HG02852 (cell line): ENCODE measurements at regions not wholly inside any gene's neighbourhood (a gene's known extent, or its start where the extent isn't known, plus 50 kb on each side); places are given as distances from the start of the nearest gene placed in this dataset.

ENCODE experiments used
- ATAC-seq: cut with Tn5 transposase; IDR thresholded peaks from one replicate; pipeline ENCODE4 v1.9.1; 2021; ENCODE audit warnings: mild to moderate bottlenecking, moderate library complexity; ENCODE audit not compliant: unreplicated experiment

DNA sequence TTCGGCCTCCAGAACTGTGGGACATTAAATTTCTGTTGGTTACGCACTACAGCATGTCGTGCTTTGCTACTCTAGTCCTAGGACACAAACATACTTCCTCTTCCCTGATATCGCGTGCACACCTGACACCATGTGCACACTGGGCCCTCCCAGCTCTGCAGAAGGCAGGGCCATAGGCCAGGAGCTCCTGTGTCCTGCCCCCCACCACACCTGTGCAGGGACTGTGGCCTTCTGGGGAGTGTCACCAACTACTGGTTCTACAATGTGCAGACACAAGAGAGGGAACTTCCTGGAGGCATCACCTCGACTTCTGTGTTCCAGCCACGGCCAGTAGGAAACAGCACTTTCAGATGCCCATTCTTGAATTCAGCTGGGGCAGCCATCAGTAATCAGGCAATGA, 646.4 kb upstream of the MGMT start:
- ATAC-seq: no peak

DNA sequence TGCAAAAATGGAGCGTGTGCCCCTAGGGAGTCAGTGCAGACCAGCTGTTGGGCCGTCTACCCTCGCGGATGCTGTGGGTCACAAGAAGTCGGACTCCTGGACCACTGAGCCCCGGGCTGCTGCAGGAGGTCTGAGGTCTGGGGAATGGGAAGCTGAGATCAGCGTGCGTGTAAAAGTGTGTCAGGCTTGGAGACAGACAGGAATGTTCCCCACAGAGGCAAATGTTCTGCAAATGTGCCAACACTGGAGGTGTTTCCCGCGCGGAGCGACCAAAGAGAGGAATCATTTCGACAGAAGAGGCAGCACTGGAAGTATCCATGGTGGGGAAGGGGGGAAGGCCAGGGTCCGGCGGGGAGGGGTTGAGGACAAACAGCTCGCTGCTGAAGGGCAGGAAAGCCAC, 643.8 kb upstream of the MGMT start:
- no peak for ATAC-seq

- ATAC-seq: no peak
These were observed 641.4 kb upstream of the MGMT start for GRCh38 chr10:128825626-128826025.

- no peak for ATAC-seq
These were observed 633.4 kb upstream of the MGMT start for GRCh38 chr10:128833671-128834070.

DNA sequence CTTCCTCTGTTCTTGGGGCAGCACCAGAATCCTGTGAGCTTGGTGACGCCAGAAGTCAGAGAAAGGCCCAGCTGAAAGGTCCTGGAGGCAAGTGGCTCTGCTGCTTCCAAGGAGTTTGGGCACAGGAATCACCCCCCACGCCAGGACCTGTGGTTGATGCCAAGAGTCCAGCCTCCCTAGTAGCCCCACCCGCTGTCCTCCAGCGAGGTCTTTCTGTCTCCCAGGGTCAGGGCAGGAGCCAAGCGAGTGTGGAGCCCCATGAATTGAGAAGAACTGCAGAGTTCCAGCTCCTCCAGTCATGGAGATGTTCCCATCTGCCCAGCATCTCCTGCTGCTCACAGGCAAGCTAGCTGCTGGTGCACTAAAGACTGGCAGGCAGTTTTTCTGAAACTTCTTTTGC, 631.7 kb upstream of the MGMT start:
- no peak for ATAC-seq

DNA sequence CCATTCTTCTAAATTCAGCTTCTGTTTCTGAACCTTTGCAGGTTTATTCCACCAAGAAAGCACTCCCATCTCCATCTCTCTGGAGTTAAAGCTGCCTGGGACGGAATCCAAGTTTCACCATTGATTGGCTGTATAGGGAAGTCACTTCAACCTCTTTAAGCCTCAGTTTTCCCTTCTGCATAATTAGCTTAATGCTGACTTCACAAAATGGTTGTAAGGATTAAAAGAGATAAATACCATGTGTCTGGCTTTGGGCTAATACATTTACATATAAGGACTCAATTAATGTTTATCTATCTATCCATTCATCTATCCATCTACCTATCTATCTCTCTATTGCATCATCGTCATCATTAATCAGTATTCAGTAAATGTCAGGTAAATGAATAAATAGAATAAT, 629.6 kb upstream of the MGMT start:
- no peak for ATAC-seq

DNA sequence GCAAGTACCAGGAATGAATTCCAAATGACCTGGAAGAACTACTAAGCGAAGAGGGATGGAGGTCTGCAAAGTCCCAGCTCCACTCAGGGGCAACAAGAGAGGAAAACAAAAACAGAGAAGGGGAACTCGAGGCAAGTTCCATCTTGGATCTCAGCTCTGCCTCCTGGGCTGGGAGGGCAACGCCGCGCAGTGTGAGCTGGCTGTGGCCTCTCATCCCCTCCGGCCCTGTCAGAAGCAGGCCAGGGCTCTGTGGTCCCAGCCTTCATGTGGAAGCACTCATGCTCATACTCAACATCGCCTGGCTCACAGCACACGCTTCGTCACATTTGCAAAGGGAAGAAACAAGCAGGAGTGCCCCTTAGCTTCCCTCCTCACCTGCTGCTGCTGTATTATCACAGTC, 627.9 kb upstream of the MGMT start:
- no peak for ATAC-seq

DNA sequence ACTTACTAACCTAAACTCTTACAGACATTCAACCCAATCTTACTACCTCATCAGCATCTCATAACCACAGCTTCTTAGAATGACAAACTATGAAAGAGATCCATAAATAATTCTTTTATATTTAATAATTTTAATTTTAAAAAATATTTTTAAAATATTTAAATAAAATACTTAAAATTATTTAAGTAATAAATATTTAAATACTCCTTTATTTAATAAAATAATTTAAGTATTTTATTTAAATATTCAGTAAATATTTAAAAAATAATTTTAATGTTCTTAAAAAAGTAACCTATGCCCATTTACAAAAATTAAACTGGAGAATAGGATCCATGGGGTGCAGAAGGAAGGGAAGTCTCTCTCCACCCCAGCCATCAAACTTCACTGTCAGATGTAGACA, 627.3 kb upstream of the MGMT start:
- no peak for ATAC-seq

- ATAC-seq: no peak
These were observed 623.1 kb upstream of the MGMT start for GRCh38 chr10:128843972-128844371.

GRCh38 chr10:128846927-128847326, 620.1 kb upstream of the MGMT start:
- no peak for ATAC-seq

DNA sequence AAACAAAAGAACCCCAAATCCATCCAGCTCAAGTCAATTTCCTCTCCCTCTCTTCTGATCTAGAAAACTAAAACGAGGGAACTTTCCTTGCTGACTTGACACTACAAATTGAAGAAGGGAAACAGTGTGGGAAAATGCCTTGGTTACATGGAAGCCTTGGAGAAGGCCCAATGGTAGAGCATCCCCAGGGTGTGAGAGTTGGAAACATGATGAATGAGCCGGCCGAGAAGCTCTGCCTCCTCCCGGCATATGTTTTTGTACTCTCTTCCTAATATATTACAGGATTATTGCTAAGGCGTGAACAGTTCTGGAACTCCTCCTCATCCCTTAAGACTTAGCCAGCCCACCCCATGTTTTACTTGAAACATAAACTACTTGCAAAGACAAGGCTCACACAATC, 618.2 kb upstream of the MGMT start:
- ATAC-seq: no peak

DNA sequence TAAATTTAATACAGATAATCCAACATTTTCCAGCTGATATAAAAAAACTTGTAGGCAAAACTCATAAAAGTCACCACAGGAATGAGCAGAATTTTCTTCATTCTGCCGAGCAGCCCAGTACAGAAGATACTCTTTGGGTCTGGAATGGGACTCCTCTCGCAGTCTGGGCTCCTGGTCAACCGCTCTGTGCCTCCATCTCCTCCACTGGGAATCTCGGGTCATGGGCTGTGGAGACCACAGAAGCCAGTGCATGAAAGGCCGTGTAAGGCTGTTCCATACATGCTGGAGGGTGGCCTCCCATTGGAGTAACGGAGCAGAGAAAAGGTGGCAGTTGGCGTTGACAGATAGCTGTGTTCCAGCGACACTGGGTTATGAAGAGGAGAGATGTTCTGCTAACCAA, 616.4 kb upstream of the MGMT start:
- no peak for ATAC-seq

DNA sequence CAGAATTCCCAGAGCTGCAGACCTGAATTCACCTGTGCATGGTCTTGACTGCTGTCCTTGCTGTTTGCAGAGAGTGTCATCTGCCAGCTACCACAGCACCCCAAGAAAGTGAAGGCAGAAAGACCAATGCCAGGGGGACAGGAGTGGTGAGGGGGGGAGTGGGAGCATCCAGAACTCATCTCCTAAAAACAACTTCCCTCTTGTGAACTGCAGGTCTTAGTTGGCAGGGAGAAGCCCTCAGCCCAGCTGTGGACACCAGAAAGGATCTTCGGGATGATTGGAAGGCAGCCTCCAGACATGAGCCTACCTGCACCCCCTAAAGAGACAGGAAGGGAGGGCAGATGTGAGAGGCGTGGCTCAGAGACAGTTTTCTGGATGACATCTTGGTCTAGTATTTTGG, 615.8 kb upstream of the MGMT start:
- no peak for ATAC-seq

- no peak for ATAC-seq
These were observed 615.3 kb upstream of the MGMT start for GRCh38 chr10:128851726-128852125.

DNA sequence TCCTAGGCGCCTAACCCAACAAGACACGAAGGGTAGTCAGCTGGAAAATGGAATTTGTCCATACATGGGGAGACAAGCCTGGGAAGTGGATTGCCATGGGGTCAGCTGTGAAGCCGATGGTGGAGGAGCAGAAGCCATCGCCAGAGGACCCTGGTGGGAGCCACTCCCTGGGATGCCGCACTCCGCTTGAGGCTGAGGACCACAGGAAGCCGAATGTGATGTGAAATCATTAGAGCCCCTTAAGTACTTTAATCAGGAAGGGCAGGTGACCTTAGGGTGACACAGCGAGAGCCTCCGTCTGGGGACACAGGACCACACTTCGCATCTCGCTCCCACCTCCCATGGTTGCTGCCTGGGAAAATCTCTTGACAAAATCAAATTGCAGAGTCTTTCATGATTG, 614.6 kb upstream of the MGMT start:
- ATAC-seq: no peak

DNA sequence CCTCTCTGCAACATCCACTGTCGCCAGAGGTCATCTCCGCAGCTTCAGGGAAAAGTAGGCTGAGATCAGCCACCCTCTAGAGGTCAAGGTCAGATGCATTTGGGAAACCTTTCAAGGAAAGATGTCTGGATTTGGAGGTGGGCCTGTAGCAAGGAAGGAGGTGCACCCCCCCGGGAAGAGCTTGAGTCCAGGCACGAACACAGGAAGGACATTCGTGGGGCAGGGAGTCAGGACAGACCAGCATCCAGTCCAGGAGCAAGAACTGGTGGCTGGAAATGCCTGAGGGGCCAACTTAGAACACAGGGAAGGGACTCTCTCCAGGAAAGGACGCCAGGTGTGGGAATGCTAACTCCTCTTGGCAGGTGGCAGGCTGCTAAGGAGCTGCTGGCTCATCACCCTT, 614.1 kb upstream of the MGMT start:
- no peak for ATAC-seq

DNA sequence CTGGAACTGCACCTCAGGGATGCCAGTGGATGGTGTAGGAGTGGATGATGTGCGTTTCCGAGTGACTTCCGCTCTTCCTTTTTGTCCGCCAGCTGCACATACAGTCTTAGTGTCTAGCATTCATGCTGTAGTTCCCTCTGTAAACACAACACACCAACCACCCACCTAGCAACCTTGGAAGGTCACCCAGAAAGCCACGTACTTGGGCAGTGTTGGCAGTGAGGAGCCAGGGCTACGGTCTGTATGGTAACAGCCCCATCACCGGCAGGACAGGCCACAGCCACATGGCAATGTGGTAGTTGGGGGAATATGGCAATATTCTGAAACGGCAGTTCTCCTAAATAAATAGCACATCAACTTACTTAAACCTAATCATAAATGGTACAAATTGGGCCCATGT, 613.5 kb upstream of the MGMT start:
- ATAC-seq: no peak

GRCh38 chr10:128854204-128854603, 612.8 kb upstream of the MGMT start:
- no peak for ATAC-seq

GRCh38 chr10:128854963-128855362, 612.1 kb upstream of the MGMT start:
- no peak for ATAC-seq

- no peak for ATAC-seq
These were observed 611.2 kb upstream of the MGMT start for GRCh38 chr10:128855618-128856428.

DNA sequence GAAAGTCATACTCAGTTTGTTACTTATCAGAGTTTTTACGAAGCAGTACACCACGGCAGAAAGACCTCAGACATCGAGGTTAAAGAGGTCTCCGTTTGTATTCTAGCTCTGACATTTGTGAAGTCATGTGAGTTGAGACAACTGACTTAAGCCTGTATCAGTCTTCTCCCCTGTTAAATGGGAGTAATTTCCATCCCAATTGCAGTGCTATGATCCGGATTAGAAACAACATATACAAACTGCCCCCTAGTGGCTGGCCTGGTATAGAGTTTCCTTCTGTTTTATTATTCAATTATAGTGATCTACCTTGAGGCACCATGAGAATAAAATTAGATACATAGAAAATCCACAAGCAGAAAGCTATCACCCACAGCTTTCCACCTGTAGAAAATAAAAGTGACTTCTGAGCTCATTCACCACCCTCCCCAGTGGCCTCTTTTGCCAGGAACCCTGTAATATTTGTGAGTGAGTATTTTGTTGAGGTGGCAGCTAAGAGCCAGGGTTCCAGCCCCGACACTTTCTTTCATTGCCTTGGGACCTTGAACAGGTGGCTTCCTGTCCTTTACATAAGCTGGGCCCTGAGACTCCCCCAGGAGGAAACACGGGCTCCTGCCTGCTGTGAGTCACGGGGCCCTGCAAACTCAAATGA, 607.2 kb upstream of the MGMT start:
- ATAC-seq: no peak

DNA sequence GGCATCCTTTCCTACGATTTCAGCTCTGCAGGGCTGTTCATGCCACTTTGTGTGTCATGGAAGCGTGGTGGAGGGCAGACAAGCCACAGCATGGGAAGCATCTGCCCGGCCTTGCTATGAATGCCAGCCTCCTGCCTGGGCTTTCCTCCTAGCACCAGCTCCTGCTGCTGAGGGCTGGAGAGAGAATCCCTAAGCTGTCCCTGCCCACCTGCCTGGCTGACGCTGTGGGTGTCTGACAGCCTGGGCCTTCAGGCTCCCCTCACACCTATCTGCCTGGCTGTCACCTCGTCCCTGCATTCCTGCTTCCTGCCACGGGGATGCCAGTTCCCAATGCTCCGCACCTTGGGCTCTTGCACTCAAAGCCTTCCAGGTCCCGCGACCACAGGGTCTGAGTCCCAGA, 606.5 kb upstream of the MGMT start:
- no peak for ATAC-seq
